ENCODE measurements at regions not wholly inside any gene's neighbourhood (a gene's known extent, or its start where the extent isn't known, plus 50 kb on each side); places are given as distances from the start of the nearest gene placed in this dataset.

- peaks cover 40 to 70% of the 10 kb centered on the region in 2 experiments for H3K4me1 ChIP-seq (ENCODE audit: control insufficient read depth in 1 of 2, insufficient read depth in 2 of 2, low read length in 2 of 2)
- CTCF ChIA-PET, result interaction anchor here (0.6 to 4.3 kb wide), 4 partner anchors 9 to 334 kb away, joined by 3 to 23 read pairs (median 10); no protein-coding TSS in a partner anchor
- peak overlapping the region; percentile 58 to 64 for H3K4me3 ChIP-seq (replicated peaks in 1 of 2; ENCODE audit: low read depth in 1 of 2, low read length in 2 of 2)
- H3K9me3 ChIP-seq (ENCODE audit: control insufficient read depth in 1 of 2, insufficient read depth in 1 of 2, low read depth in 1 of 2, low read length in 2 of 2), result no peaks in the 10 kb centered on the region
- ATAC-seq (peak; percentile 37), DNase-seq (ENCODE audit: low read depth, low spot score) (no peak)
- H3K9ac ChIP-seq (ENCODE audit: low read length), result peak overlapping the region; percentile 61
- no peaks in the 10 kb centered on the region for H3K79me2 ChIP-seq (ENCODE audit: insufficient read depth, low read length)
- H3K27ac ChIP-seq (ENCODE audit: low read depth, low read length), result peak overlapping the region; percentile 89
- intact Hi-C loops (cut with micrococcal nuclease), result loop anchor here (5.0 to 10.0 kb wide), 2 partner anchors 40 to 147 kb away; no protein-coding TSS in a partner anchor
- no peaks in the 10 kb centered on the region for H3K36me3 ChIP-seq (ENCODE audit: control insufficient read depth in 1 of 2, insufficient read depth in 2 of 2, low read length in 2 of 2)
- peak overlapping the region; percentile 94 for H3K4me2 ChIP-seq (ENCODE audit: low read length)
- BruUV-seq (replicated peaks), result no TSS peak
- no peaks in the 10 kb centered on the region for H3K27me3 ChIP-seq (ENCODE audit: insufficient read depth, low read length)
- TF ChIP-seq POLR2AphosphoS5 (IDR thresholded peaks at IDR 0.05; ENCODE audit: low read depth, low read length) (0 out of 2 replicates have a peak, but pooled peaks have one; percentile 55), CBX3 (IDR thresholded peaks at IDR 0.05; ENCODE audit: low read depth) (no peak), SRF (IDR thresholded peaks at IDR 0.05; ENCODE audit: low read depth) (no peak), TCF7L2 (IDR thresholded peaks at IDR 0.05; ENCODE audit: borderline replicate concordance, extremely low read depth, insufficient read depth, insufficient read length) (peak; percentile 69), SIN3A (IDR thresholded peaks at IDR 0.05; ENCODE audit: low read depth) (no peak), CEBPB (IDR thresholded peaks at IDR 0.05; ENCODE audit: low read depth) (no peak), YY1 (IDR thresholded peaks at IDR 0.05; ENCODE audit: extremely low read depth, insufficient replicate concordance, low read depth, low read length) (no peak)
- RAD21 ChIA-PET (ENCODE audit: low non-redundant PET in 1 of 2, low total read pairs in 2 of 2, uncharacterized antibody in 2 of 2, unreplicated experiment in 2 of 2), result interaction anchor here (0.6 kb wide), 2 partner anchors 41 to 198 kb away, joined by 3 to 5 read pairs; no protein-coding TSS in a partner anchor
- no peaks in the 10 kb centered on the region for H3K9me2 ChIP-seq (ENCODE audit: insufficient read depth)
- no peaks in the 10 kb centered on the region for H4K20me1 ChIP-seq (ENCODE audit: insufficient read depth)
- POLR2A ChIA-PET, result interaction anchor here (1.0 to 2.8 kb wide), 5 partner anchors 8 to 232 kb away, joined by 3 to 13 read pairs (median 5); partner anchors contain the start of gene VEGFA
- peak overlapping the region; percentile 74 for H2AFZ ChIP-seq (ENCODE audit: low read depth, low read length, poor library complexity, severe bottlenecking)
Observed at GRCh38 chr6:44002067-44002592, 125.1 kb downstream of the MRPL14 start.

All from HCT116 (cell line).